HG03108 (cell line): ENCODE measurements at regions not wholly inside any gene's neighbourhood (a gene's known extent, or its start where the extent isn't known, plus 50 kb on each side); places are given as distances from the start of the nearest gene placed in this dataset.
"Not testable (repeated sequence)": the region's sequence is repeated elsewhere in the genome, so short reads cannot be mapped to it uniquely, and the experiment has no call there.

Source experiments
- ATAC-seq: cut with Tn5 transposase; IDR thresholded peaks from one replicate; pipeline ENCODE4 v1.9.1; 2021; ENCODE audit warnings: moderate library complexity; ENCODE audit not compliant: unreplicated experiment

DNA sequence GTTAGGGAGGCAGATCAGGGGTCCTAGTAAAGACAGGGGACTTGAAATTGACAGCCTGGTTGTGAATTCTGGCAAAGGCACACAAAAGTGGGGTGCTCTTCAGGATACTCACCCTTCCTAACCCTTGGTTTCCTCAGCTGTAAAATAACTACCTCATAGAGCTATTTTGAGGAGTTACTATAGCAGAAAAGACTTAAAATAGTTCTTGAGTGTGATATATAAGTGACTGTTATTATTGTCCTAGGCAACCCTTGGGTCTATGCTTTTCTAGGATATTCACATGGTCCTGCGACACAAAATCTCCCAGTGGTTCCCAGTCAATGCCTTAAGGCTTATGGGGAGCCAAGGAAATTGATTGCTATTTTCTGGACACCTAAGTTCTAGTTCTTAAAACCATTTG lies 98.1 kb upstream of the NAMPT start:
- ATAC-seq = no peak

DNA sequence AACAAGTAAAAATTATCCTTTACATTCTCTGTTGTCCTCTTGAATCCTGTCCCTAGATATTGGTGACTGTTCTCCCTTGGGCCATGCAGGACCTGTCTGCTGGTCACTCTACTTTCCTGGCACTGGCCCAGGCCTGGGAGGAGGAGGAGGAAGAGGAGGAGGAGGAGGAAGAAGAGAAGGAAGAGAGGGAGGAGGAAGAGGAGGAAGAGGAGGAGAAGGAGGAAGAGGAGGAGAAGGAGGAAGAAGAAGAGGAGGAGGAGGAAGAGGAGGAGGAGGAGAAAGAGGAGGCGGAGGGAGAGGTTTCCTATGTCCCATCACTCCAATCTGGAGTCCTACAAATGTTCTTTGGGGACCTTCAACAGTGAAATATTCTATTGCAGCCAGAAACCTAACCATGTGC lies 97.3 kb upstream of the NAMPT start:
- no peak for ATAC-seq

DNA sequence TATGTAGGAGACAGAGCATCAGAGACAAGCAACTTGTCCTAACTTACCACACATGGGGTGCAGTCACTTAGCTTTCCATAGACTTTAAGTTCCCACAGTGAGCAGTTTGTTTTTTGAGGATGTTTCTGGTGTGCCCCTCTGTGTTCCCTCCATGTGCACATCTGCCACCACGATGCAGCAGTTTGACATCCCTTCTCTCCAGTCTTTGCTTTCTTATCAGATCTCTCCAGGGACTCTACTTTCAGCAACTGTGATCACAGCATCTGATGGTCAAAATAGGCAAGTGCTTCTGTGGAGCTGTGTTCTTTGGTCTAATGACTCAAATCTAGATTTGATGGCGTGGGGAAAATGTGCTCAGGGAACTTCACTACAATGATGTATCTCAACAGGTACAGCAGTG lies 96.5 kb upstream of the NAMPT start:
- no peak for ATAC-seq

DNA sequence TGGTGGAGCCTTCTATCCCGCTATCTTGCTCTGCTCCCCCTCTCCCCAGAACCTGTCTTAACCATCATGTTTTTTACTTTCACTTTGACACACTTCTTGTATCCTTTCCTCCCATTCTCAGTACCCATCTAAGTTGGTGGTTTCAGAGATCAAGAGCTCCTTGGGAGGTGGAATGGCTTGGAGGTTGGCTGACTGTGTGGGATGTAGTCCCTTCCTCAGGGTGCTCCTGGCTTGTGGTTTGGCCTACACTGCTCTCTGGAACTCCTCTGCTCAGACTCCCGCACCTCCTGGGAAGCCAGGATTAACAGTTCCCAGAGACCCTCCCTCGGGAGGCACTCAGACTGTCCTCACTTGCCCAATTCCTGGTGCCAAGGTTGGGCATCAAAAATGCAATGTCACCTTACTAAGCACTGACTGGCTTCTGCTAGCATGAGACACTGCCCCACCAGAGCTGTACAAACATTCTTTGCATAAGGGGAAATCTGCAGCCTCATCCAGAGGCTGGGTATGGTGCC lies 93.1 kb upstream of the NAMPT start:
- ATAC-seq = no peak

- ATAC-seq = no peak
Observed at GRCh38 chr7:106376026-106376799, 91.4 kb upstream of the NAMPT start.

DNA sequence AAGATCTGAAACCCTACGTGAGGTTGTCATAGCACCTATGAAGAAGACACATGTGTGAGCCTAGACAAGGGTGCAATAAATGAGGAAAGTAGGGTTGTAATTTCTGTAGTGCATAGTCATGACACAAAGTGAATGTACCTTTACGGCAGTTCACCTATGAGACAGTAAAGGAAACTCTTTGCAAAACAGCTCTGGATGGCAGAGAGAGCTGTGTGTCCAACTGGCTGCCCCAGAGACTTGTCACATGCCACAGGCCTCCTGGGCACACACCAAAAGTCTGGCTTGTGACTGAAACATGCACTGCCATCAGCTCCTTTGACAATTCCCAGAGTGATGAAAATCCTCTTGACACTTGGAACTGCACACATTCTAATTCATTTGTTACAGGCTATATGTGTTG lies 90.7 kb upstream of the NAMPT start:
- no peak for ATAC-seq

DNA sequence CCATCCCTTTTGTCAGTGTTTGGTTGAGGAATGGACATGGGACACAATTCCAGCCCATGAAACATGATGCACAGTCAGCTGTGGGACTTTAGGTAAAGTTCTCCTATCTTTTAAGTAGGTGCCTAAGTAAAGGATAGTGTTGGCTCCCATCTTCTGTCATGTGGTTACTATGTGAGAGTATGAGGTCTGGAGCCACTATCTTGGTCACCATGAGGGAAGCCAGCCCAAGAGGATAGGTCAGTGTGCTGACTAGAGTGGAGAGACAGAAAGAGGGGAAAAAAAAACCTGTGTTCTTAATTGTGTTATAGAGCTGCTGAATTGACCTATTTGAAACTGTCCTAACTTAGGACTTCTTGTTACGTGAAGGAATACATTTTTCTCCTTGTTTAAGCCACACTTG lies 89.7 kb upstream of the NAMPT start:
- ATAC-seq = no peak

- ATAC-seq = no peak
Observed at GRCh38 chr7:106372595-106373318, 88.0 kb upstream of the NAMPT start.

GRCh38 chr7:106372126-106372525 lies 87.3 kb upstream of the NAMPT start:
- ATAC-seq = no peak

DNA sequence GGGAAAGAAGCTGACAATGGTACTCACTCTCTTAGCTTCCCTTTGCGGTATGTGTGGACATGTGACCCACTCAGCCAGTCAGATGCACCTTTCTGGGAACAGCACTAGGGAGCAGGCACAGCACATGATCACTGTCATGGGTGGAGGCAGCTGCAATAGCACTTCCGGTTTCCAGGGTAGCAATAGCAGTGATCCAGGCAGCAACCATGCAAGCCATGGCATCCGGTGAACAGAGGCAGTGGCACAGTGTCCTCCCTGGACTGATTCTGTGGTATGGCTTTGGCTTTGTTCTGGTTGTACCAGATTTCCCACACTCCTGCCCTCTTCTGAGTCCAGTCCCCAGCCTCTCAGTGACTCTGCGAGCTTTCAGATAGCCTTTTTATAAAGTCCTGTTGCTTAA lies 86.8 kb upstream of the NAMPT start:
- ATAC-seq = no peak

DNA sequence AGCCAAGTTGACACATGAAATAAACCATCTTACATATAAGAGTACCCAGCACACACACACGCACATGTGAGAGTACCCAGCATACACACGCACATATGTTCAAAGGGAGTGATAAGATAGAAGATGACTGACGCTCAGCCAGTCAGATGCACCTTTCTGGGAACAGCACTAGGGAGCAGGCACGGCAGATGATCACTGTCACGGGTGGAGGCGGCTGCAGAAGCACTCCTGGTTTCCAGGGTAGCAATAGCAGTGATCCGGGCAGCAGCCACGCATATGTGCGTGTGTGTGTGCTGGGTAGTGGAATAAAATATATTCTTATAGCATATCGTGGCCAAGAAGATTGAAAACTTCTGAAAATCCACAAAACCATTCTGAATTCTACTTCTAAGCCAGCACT lies 85.8 kb upstream of the NAMPT start:
- ATAC-seq = no peak

GRCh38 chr7:106369816-106370215 lies 85.0 kb upstream of the NAMPT start:
- no peak for ATAC-seq

- no peak for ATAC-seq
Observed at GRCh38 chr7:106369352-106369751, 84.6 kb upstream of the NAMPT start.

DNA sequence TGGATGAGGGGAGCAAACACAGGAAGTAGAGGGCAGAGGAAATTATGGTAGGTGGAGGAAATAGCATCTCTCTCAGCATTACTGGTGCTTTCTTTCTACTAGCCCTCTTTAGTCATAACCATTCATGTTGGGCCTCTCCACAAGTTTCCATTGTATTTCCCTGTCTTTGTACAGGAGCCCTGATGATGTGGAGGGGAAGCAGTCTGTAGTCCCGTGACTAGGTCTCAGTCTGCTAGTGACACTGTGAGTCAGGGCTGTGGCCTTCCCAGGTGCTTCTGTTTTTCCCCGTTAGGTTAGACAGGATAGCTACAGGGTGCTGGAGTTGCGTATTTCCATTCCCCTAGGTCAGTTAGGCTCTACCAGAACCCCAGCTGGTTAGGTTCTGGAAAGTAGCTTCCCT lies 82.9 kb upstream of the NAMPT start:
- no peak for ATAC-seq

GRCh38 chr7:106367018-106367420 lies 82.2 kb upstream of the NAMPT start:
- ATAC-seq = no peak

DNA sequence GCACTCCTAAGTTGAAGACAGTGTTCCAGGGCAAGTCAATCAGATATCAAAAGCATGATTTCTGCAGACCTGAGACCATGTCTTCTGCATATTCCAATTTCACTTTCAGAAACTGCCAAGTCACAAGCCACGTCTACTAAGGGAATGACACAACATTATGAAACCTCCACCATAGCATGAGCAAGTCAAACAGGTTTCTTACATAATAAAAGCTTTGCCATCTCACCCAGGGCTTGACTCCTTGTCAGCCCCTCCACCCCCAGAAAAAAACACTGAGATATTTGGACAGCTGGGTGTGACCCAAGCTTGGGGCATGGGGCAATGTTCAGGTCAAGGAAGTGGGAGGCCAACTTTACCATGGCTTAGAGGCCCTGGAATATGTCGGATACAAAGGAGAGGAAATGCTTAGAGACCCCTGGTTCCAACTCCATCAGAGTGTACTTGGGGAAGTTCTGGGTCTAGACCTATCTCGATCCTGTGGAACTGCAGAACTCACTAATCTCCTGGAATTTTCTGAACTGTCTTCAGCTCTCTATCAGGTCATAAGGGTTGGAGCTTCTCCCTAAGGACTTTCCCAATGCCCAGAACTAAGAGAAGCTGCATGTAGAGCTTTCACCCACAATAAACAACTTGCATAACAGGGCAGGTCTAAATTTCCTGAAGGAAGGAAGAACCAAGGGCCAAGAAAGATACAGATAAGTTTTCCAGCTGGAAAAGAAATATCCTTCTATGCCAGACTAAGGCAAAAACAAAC lies 80.6 kb upstream of the NAMPT start:
- ATAC-seq = peak; percentile 73

GRCh38 chr7:106362507-106362906 lies 77.7 kb upstream of the NAMPT start:
- not testable (repeated sequence) for ATAC-seq

GRCh38 chr7:106358103-106358663 lies 73.4 kb upstream of the NAMPT start:
- peak; percentile 87 for ATAC-seq

DNA sequence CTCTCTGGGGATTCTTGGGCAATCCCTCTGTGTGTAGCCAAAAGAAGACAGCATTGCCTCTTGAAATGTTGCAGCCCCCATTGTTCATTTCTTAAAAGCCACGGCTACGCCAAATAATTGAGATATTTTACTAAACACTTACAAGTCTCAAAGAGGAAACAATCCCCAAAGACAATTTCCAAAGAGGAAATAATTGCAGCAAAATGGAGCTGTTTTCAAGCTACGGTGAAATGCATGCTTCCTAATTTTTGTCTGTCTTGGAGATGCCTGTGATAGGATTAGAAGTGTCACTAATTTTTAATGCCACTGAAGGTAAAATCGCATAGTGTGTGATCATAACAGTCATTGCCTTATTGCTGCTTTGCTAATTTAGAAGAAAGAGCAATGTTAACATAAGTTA lies 72.9 kb upstream of the NAMPT start:
- no peak for ATAC-seq

DNA sequence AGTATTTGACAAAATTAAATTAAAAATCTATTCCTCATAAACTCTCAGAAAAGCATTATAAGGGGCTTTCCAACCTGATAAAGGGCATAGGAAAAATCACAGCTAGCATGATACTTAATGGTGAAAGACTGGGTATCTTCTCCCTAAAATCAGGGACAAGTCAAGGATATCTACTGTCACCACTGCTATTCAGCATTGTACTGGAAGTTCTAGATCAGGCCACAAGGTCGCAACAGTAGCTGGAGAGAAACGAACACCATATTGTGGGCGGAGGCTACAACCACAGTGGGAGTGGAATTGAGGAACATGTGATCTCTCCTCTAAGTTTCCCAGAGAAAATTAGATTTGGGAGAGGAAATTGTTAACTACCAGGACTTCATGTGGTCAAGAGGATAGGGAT lies 70.0 kb upstream of the NAMPT start:
- no peak for ATAC-seq

GRCh38 chr7:106353944-106354343 lies 69.2 kb upstream of the NAMPT start:
- ATAC-seq = no peak
